ENCODE measurements at regions not wholly inside any gene's neighbourhood (a gene's known extent, or its start where the extent isn't known, plus 50 kb on each side); places are given as distances from the start of the nearest gene placed in this dataset.

DNA sequence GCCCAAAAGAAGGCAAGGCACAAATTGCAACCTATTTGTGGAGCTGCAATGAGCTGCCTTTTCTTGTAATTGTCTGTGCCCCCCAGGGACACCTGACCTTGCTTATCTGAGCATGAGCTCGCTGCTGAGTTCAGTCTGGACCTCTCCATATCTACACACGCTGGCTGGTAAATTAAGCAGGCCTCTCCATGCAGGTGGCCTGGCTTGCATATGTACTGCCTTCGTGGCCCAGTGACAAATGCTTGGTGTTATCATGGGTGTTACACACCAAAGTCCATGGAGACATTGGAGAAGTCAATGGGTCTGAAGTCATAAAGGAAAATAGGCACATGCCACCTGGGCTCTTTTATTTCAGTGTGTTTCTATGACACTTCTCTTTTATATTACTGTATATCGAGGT, 121.2 kb downstream of the IRS1 start:
- Histone ChIP-seq H3K9ac (ENCODE audit: insufficient read depth, low read depth, low read length) (no peak overlapping the region), H3K4me2 (ENCODE audit: low read depth, low read length) (no peak overlapping the region), H3K79me2 (ENCODE audit: insufficient read depth, low read length) (no peaks in the 10 kb centered on the region), H3K27me3 (ENCODE audit: control insufficient read depth in 1 of 2, insufficient read depth in 2 of 2, low read length in 2 of 2) (no peaks in the 10 kb centered on the region), H3K4me1 (ENCODE audit: insufficient read depth, low read length) (peaks cover 22% of the 10 kb centered on the region), H3K36me3 (replicated peaks in 1 of 2; ENCODE audit: control insufficient read depth in 1 of 2, insufficient read depth in 2 of 2, low read length in 2 of 2) (no peaks in the 10 kb centered on the region), H3K4me3 (replicated peaks in 1 of 3; ENCODE audit: insufficient read depth in 1 of 3, low read depth in 2 of 3, low read length in 3 of 3) (no peak overlapping the region), H3K27ac (ENCODE audit: extremely low read length, insufficient read depth, low read length) (no peak overlapping the region), H4K20me1 (ENCODE audit: insufficient read depth, low read length) (no peaks in the 10 kb centered on the region), H2AFZ (ENCODE audit: low read length) (no peak overlapping the region), H3K9me3 (ENCODE audit: low read length) (no peaks in the 10 kb centered on the region)
- ATAC-seq (no peak), DNase-seq (ENCODE audit: low spot score) (no peak), FAIRE-seq (no peak)
- 74% methylated on average over 4 of the region's 4 CpGs for WGBS (ENCODE audit: low lambda C conversion rate)
- TF ChIP-seq TSC22D2 (CRISPR knock-in tag; IDR thresholded peaks at IDR 0.05; ENCODE audit: borderline replicate concordance) (no peak), SNRNP70 (IDR thresholded peaks at IDR 0.05; ENCODE audit: low read depth, low read length) (no peak)
- no TSS peak for BruUV-seq (replicated peaks)
- in situ Hi-C loops (cut with HindIII; ENCODE audit: extremely low pct_ligation_motif_present, low pct_unique_long_range_greater_than_20kb): no loop called here
- intact Hi-C loops (cut with micrococcal nuclease; ENCODE audit: unreplicated experiment): no loop called here
- POLR2A ChIA-PET: no interaction called here
- CTCF ChIA-PET (ENCODE audit: low intra/inter-chr PET ratio, low total read pairs): no interaction called here

DNA sequence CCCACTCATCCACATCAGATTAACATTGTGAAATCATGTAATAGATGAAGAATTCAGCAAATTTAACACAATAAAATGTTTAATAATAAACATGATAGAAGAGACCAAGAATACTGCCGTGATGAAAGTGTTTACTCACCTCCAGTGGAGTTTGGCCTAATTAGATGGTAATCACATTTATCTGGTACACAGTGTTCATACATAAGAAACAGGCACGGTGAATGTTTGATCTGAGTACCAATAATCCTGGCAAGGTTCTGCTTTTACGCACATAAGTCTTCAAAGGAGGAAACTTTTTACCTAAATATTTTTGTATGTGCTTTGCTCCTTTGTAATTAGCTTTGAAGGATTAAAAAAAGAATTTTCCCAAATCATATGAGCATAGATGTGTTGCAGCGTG, 122.5 kb downstream of the IRS1 start:
- Histone ChIP-seq H3K4me3 (replicated peaks in 1 of 3; ENCODE audit: insufficient read depth in 1 of 3, low read depth in 2 of 3, low read length in 3 of 3) (no peak overlapping the region), H3K4me2 (ENCODE audit: low read depth, low read length) (no peak overlapping the region), H2AFZ (ENCODE audit: low read length) (no peak overlapping the region), H3K9me3 (ENCODE audit: low read length) (no peaks in the 10 kb centered on the region), H3K27ac (ENCODE audit: extremely low read length, insufficient read depth, low read length) (no peak overlapping the region), H3K9ac (ENCODE audit: insufficient read depth, low read depth, low read length) (no peak overlapping the region), H3K79me2 (ENCODE audit: insufficient read depth, low read length) (no peaks in the 10 kb centered on the region), H3K36me3 (replicated peaks in 1 of 2; ENCODE audit: control insufficient read depth in 1 of 2, insufficient read depth in 2 of 2, low read length in 2 of 2) (no peaks in the 10 kb centered on the region), H3K4me1 (ENCODE audit: insufficient read depth, low read length) (peaks cover 22% of the 10 kb centered on the region), H4K20me1 (ENCODE audit: insufficient read depth, low read length) (no peaks in the 10 kb centered on the region), H3K27me3 (ENCODE audit: control insufficient read depth in 1 of 2, insufficient read depth in 2 of 2, low read length in 2 of 2) (no peaks in the 10 kb centered on the region)
- no peak for FAIRE-seq
- in situ Hi-C loops (cut with HindIII; ENCODE audit: extremely low pct_ligation_motif_present, low pct_unique_long_range_greater_than_20kb) (no loop called here), intact Hi-C loops (cut with micrococcal nuclease; ENCODE audit: unreplicated experiment) (no loop called here)
- WGBS (ENCODE audit: low lambda C conversion rate): 77% methylated on average over 4 of the region's 4 CpGs
- ChIA-PET CTCF (ENCODE audit: low intra/inter-chr PET ratio, low total read pairs) (no interaction called here), POLR2A (no interaction called here)
- ATAC-seq: no peak
- no TSS peak for BruUV-seq (replicated peaks)
- DNase-seq (ENCODE audit: low spot score): no peak
- TF ChIP-seq EHMT2 (IDR thresholded peaks at IDR 0.05; ENCODE audit: borderline replicate concordance, low read depth, low read length) (no peak), ZFP90 (CRISPR knock-in tag; IDR thresholded peaks at IDR 0.05; ENCODE audit: borderline replicate concordance) (no peak), NFATC3 (CRISPR knock-in tag; IDR thresholded peaks at IDR 0.05) (no peak), PITX1 (CRISPR knock-in tag; IDR thresholded peaks at IDR 0.05) (no peak), ZNF781 (CRISPR knock-in tag; IDR thresholded peaks at IDR 0.05; ENCODE audit: borderline replicate concordance, not compliant biosample characterization) (no peak), MBD4 (IDR thresholded peaks at IDR 0.05; ENCODE audit: borderline replicate concordance, low read length) (no peak), ZFY (CRISPR knock-in tag; IDR thresholded peaks at IDR 0.05) (no peak), FIP1L1 (IDR thresholded peaks at IDR 0.05; ENCODE audit: borderline replicate concordance, insufficient read depth, low read depth, low read length) (no peak)
- TF ChIP-seq, protein P1, sequence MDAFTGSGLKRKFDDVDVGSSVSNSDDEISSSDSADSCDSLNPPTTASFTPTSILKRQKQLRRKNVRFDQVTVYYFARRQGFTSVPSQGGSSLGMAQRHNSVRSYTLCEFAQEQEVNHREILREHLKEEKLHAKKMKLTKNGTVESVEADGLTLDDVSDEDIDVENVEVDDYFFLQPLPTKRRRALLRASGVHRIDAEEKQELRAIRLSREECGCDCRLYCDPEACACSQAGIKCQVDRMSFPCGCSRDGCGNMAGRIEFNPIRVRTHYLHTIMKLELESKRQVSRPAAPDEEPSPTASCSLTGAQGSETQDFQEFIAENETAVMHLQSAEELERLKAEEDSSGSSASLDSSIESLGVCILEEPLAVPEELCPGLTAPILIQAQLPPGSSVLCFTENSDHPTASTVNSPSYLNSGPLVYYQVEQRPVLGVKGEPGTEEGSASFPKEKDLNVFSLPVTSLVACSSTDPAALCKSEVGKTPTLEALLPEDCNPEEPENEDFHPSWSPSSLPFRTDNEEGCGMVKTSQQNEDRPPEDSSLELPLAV (CRISPR knock-in tag; conservative IDR thresholded peaks at IDR 0.05; ENCODE audit: low read depth): no peak
- TF ChIP-seq, protein P2, sequence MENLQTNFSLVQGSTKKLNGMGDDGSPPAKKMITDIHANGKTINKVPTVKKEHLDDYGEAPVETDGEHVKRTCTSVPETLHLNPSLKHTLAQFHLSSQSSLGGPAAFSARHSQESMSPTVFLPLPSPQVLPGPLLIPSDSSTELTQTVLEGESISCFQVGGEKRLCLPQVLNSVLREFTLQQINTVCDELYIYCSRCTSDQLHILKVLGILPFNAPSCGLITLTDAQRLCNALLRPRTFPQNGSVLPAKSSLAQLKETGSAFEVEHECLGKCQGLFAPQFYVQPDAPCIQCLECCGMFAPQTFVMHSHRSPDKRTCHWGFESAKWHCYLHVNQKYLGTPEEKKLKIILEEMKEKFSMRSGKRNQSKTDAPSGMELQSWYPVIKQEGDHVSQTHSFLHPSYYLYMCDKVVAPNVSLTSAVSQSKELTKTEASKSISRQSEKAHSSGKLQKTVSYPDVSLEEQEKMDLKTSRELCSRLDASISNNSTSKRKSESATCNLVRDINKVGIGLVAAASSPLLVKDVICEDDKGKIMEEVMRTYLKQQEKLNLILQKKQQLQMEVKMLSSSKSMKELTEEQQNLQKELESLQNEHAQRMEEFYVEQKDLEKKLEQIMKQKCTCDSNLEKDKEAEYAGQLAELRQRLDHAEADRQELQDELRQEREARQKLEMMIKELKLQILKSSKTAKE (CRISPR knock-in tag; IDR thresholded peaks at IDR 0.05; ENCODE audit: borderline replicate concordance): no peak
- TF ChIP-seq, protein P3, sequence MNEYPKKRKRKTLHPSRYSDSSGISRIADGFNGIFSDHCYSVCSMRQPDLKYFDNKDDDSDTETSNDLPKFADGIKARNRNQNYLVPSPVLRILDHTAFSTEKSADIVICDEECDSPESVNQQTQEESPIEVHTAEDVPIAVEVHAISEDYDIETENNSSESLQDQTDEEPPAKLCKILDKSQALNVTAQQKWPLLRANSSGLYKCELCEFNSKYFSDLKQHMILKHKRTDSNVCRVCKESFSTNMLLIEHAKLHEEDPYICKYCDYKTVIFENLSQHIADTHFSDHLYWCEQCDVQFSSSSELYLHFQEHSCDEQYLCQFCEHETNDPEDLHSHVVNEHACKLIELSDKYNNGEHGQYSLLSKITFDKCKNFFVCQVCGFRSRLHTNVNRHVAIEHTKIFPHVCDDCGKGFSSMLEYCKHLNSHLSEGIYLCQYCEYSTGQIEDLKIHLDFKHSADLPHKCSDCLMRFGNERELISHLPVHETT (CRISPR knock-in tag; conservative IDR thresholded peaks at IDR 0.05): no peak
- TF ChIP-seq, protein P4, sequence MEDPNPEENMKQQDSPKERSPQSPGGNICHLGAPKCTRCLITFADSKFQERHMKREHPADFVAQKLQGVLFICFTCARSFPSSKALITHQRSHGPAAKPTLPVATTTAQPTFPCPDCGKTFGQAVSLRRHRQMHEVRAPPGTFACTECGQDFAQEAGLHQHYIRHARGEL (CRISPR knock-in tag; IDR thresholded peaks at IDR 0.05): no peak
